GM12878 (cell line): ENCODE measurements at regions not wholly inside any gene's neighbourhood (a gene's known extent, or its start where the extent isn't known, plus 50 kb on each side); places are given as distances from the start of the nearest gene placed in this dataset.

Experiments
- CREM ChIP-seq: IDR thresholded peaks from 2 replicates; pipeline ENCODE4 v1.6.1; 2014; ENCODE audit warnings: antibody characterized with exemption, low read depth
- EED ChIP-seq: sonication (generic); IDR thresholded peaks from 2 replicates; pipeline ENCODE4 v1.6.1; 2016; ENCODE audit warnings: antibody characterized with exemption, low read depth
- KDM1A ChIP-seq: fragments of 200-600 bp; sonication (generic); IDR thresholded peaks from 2 replicates; pipeline ENCODE4 v1.6.1; 2016; ENCODE audit warnings: borderline replicate concordance
- NFYA ChIP-seq: IDR thresholded peaks from 2 replicates; pipeline ENCODE4 v1.6.1; 2011; ENCODE audit warnings: low read depth, mild to moderate bottlenecking, low read length, improper control_type of control experiment, borderline replicate concordance
- POLR2A ChIP-seq: IDR thresholded peaks from 2 replicates; pipeline ENCODE4 v1.6.1; 2011; ENCODE audit warnings: low read depth, mild to moderate bottlenecking, low read length
- SIN3A ChIP-seq: IDR thresholded peaks from 2 replicates; pipeline ENCODE4 v1.6.1; 2012; ENCODE audit warnings: low read depth, low read length, improper control_type of control experiment
- SPI1 ChIP-seq: IDR thresholded peaks from 2 replicates; pipeline ENCODE4 v1.6.1; 2011; ENCODE audit warnings: low read depth, mild to moderate bottlenecking, low read length, moderate library complexity, borderline replicate concordance; ENCODE audit not compliant: insufficient read depth
- ZNF384 ChIP-seq: IDR thresholded peaks from 2 replicates; pipeline ENCODE4 v1.6.1; 2012; ENCODE audit warnings: low read depth, mild to moderate bottlenecking, low read length, improper control_type of control experiment, borderline replicate concordance
- ZSCAN29 ChIP-seq: fragments of 450-650 bp; IDR thresholded peaks from 2 replicates; pipeline ENCODE4 v1.6.1; 2017; ENCODE audit warnings: mild to moderate bottlenecking, moderate library complexity
- TF ChIP-seq, protein P1 (sequence below): fragments of 150-350 bp; IDR thresholded peaks from 2 replicates; pipeline ENCODE4 v1.6.1; 2016; ENCODE audit warnings: low read depth, low read length
- TF ChIP-seq, protein P2 (sequence below), 3 experiments: IDR thresholded peaks in 2 of 3; conservative IDR thresholded peaks in 1 of 3; 2 replicates each; pipeline ENCODE4 v1.5.1; 2011; ENCODE audit warnings: low read depth in 3 of 3, low read length in 3 of 3, mild to moderate bottlenecking in 3 of 3, control low read depth in 2 of 3, moderate library complexity in 2 of 3, inconsistent platforms in 1 of 3, mixed read lengths in 1 of 3; ENCODE audit not compliant: control insufficient read depth in 2 of 3, insufficient read depth in 1 of 3; ENCODE audit errors: extremely low read depth in 1 of 3
- TF ChIP-seq, protein P3 (sequence below): fragments of 450-650 bp; IDR thresholded peaks from 2 replicates; pipeline ENCODE4 v1.6.1; 2018; ENCODE audit warnings: mild to moderate bottlenecking, low read depth, moderate library complexity; ENCODE audit not compliant: partially characterized antibody

DNA sequence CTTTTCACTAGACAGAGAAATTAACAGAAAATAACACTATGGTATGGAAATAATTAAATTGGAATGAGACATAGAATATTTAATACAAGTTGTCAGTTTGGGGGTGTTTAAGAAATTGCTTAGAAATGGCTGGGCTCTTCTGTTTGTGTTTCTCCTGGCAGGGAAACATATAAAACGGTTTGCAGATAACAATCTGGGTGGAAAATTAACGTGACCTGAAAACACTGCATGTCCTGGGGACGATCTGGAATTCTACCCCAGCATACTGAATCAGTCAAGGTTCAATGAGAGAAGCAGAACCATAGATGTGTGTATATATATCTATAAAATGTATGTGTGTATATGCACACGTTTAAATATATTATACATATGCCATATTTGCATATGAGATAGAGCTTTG is 109.8 kb downstream of the SPATA18 start:
- TF ChIP-seq SIN3A = no peak
- no peak for TF ChIP-seq NFYA
- TF ChIP-seq, protein P1, sequence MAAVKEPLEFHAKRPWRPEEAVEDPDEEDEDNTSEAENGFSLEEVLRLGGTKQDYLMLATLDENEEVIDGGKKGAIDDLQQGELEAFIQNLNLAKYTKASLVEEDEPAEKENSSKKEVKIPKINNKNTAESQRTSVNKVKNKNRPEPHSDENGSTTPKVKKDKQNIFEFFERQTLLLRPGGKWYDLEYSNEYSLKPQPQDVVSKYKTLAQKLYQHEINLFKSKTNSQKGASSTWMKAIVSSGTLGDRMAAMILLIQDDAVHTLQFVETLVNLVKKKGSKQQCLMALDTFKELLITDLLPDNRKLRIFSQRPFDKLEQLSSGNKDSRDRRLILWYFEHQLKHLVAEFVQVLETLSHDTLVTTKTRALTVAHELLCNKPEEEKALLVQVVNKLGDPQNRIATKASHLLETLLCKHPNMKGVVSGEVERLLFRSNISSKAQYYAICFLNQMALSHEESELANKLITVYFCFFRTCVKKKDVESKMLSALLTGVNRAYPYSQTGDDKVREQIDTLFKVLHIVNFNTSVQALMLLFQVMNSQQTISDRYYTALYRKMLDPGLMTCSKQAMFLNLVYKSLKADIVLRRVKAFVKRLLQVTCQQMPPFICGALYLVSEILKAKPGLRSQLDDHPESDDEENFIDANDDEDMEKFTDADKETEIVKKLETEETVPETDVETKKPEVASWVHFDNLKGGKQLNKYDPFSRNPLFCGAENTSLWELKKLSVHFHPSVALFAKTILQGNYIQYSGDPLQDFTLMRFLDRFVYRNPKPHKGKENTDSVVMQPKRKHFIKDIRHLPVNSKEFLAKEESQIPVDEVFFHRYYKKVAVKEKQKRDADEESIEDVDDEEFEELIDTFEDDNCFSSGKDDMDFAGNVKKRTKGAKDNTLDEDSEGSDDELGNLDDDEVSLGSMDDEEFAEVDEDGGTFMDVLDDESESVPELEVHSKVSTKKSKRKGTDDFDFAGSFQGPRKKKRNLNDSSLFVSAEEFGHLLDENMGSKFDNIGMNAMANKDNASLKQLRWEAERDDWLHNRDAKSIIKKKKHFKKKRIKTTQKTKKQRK = no peak
- no peak for TF ChIP-seq KDM1A
- TF ChIP-seq ZNF384 = no peak
- TF ChIP-seq ZSCAN29 = no peak
- TF ChIP-seq, protein P2, sequence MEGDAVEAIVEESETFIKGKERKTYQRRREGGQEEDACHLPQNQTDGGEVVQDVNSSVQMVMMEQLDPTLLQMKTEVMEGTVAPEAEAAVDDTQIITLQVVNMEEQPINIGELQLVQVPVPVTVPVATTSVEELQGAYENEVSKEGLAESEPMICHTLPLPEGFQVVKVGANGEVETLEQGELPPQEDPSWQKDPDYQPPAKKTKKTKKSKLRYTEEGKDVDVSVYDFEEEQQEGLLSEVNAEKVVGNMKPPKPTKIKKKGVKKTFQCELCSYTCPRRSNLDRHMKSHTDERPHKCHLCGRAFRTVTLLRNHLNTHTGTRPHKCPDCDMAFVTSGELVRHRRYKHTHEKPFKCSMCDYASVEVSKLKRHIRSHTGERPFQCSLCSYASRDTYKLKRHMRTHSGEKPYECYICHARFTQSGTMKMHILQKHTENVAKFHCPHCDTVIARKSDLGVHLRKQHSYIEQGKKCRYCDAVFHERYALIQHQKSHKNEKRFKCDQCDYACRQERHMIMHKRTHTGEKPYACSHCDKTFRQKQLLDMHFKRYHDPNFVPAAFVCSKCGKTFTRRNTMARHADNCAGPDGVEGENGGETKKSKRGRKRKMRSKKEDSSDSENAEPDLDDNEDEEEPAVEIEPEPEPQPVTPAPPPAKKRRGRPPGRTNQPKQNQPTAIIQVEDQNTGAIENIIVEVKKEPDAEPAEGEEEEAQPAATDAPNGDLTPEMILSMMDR (IDR thresholded peaks at IDR 0.05 in 2 of 3, conservative IDR thresholded peaks at IDR 0.05 in 1 of 3; ENCODE audit: control insufficient read depth in 2 of 3, extremely low read depth in 1 of 3, insufficient read depth in 1 of 3, low read depth in 3 of 3, low read length in 3 of 3) = no peak
- no peak for TF ChIP-seq CREM
- TF ChIP-seq, protein P3, sequence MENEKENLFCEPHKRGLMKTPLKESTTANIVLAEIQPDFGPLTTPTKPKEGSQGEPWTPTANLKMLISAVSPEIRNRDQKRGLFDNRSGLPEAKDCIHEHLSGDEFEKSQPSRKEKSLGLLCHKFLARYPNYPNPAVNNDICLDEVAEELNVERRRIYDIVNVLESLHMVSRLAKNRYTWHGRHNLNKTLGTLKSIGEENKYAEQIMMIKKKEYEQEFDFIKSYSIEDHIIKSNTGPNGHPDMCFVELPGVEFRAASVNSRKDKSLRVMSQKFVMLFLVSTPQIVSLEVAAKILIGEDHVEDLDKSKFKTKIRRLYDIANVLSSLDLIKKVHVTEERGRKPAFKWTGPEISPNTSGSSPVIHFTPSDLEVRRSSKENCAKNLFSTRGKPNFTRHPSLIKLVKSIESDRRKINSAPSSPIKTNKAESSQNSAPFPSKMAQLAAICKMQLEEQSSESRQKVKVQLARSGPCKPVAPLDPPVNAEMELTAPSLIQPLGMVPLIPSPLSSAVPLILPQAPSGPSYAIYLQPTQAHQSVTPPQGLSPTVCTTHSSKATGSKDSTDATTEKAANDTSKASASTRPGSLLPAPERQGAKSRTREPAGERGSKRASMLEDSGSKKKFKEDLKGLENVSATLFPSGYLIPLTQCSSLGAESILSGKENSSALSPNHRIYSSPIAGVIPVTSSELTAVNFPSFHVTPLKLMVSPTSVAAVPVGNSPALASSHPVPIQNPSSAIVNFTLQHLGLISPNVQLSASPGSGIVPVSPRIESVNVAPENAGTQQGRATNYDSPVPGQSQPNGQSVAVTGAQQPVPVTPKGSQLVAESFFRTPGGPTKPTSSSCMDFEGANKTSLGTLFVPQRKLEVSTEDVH = no peak
- no peak for TF ChIP-seq EED
- no peak for TF ChIP-seq SPI1
- TF ChIP-seq POLR2A = no peak
